Activated naive CD8-positive, alpha-beta T cell treated with anti-CD3 and anti-CD28 coated beads, Interleukin-2, amount 10 ng/mL, durations not matched to agents 7 days and 5 days (primary cell): ENCODE measurements at regions not wholly inside any gene's neighbourhood (a gene's known extent, or its start where the extent isn't known, plus 50 kb on each side); places are given as distances from the start of the nearest gene placed in this dataset.

Experiments
- ATAC-seq: fragments of 150-1000 bp; cut with Tn5 transposase; one replicate; pipeline ENCODE4 v1.10.0; 2021; ENCODE audit warnings: low read depth, moderate library complexity
- POLR2A ChIA-PET: fragments of 350-600 bp; sonication (Branson Sonifier 250); formaldehyde crosslinking; loops from one replicate; lab custom pipeline; 2021; ENCODE audit warnings: antibody characterized with exemption; lab: Charles Lee
- DNase-seq: peaks from one replicate; pipeline ENCODE4 v3.0.0; 2021
- H3K27ac Mint-ChIP-seq: one replicate; pipeline ENCODE4 v1.8.0; 2022; ENCODE audit warnings: mild to moderate bottlenecking, mixed read lengths
- H3K27me3 Mint-ChIP-seq: one replicate; pipeline ENCODE4 v1.8.0; 2022; ENCODE audit warnings: mild to moderate bottlenecking, moderate library complexity, mixed read lengths
- H3K36me3 Mint-ChIP-seq: one replicate; pipeline ENCODE4 v1.8.0; 2021; ENCODE audit warnings: mild to moderate bottlenecking, mixed read lengths
- H3K4me1 Mint-ChIP-seq: one replicate; pipeline ENCODE4 v1.8.0; 2021; ENCODE audit warnings: mixed read lengths
- H3K4me3 Mint-ChIP-seq: one replicate; pipeline ENCODE4 v1.8.0; 2022; ENCODE audit warnings: mild to moderate bottlenecking, moderate library complexity, mixed read lengths
- H3K9me3 Mint-ChIP-seq: one replicate; pipeline ENCODE4 v1.8.0; 2021; ENCODE audit warnings: mixed read lengths

- no peak overlapping the region for H3K4me3 Mint-ChIP-seq
- DNase-seq: no peak
- H3K4me1 Mint-ChIP-seq: no peaks in the 10 kb centered on the region
- no peak for ATAC-seq
- peaks cover 9% of the 10 kb centered on the region for H3K9me3 Mint-ChIP-seq
- H3K36me3 Mint-ChIP-seq: no peaks in the 10 kb centered on the region
- no peaks in the 10 kb centered on the region for H3K27me3 Mint-ChIP-seq
- no peak overlapping the region for H3K27ac Mint-ChIP-seq
- POLR2A ChIA-PET: no interaction called here
Measured at GRCh38 chr2:228261546-228261945, 80.1 kb upstream of the SPHKAP start.

- Mint-ChIP-seq H3K4me3 (no peak overlapping the region), H3K9me3 (peaks cover 3% of the 10 kb centered on the region), H3K27ac (no peak overlapping the region), H3K4me1 (no peaks in the 10 kb centered on the region), H3K36me3 (no peaks in the 10 kb centered on the region), H3K27me3 (no peaks in the 10 kb centered on the region)
- POLR2A ChIA-PET: no interaction called here
- no peak for DNase-seq
- no peak for ATAC-seq
Measured at GRCh38 chr2:228257379-228257778, 75.9 kb upstream of the SPHKAP start.

DNA sequence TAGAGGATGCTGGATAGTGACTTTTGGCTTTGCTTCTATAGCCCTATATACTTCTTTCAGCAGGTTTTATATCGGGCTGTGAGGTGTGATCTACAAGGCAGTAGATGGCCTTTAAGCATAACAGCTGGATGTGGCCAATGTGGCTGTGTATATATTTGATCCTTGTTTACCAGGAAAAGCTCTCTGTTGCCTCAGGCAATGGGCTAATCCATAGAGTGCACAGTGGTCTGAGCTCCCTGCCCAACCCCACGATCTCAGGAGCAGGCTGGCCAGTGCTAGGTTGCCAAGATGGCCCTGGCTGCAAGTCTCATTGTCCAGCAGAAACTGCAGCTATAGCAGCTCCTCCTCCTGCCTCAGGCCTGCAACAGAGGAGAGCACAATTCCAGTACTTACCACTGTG, 72.3 kb upstream of the SPHKAP start:
- H3K9me3 Mint-ChIP-seq: peaks cover 3% of the 10 kb centered on the region
- DNase-seq: no peak
- H3K4me3 Mint-ChIP-seq: no peak overlapping the region
- POLR2A ChIA-PET: no interaction called here
- no peaks in the 10 kb centered on the region for H3K36me3 Mint-ChIP-seq
- no peak for ATAC-seq
- H3K4me1 Mint-ChIP-seq: no peaks in the 10 kb centered on the region
- no peaks in the 10 kb centered on the region for H3K27me3 Mint-ChIP-seq
- no peak overlapping the region for H3K27ac Mint-ChIP-seq

DNA sequence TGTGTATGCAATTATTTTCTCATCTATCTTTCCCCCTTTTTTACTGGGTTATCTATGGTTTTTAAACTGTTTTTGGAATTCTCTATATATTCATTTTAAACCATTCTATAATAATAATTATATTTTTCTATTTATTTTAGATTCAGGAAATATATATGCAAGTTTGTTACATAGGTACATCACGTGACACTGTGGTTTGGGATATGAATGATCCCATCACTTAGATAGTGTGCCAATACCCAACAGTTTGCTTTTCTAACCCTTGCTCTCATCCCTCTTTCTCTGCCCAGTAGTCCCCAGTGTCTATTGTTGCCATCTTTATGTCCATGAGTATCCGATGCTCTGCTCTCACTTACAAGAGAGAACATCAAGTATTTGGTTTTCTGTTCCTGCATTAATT, 65.8 kb upstream of the SPHKAP start:
- Mint-ChIP-seq H3K4me1 (no peaks in the 10 kb centered on the region), H3K36me3 (no peaks in the 10 kb centered on the region), H3K9me3 (peaks cover 6% of the 10 kb centered on the region), H3K27ac (no peak overlapping the region), H3K27me3 (no peaks in the 10 kb centered on the region), H3K4me3 (no peak overlapping the region)
- DNase-seq (no peak), ATAC-seq (no peak)
- POLR2A ChIA-PET: no interaction called here

- Mint-ChIP-seq H3K4me3 (no peak overlapping the region), H3K27me3 (no peaks in the 10 kb centered on the region), H3K27ac (no peak overlapping the region), H3K9me3 (peaks cover 6% of the 10 kb centered on the region), H3K4me1 (no peaks in the 10 kb centered on the region), H3K36me3 (no peaks in the 10 kb centered on the region)
- DNase-seq: no peak
- POLR2A ChIA-PET: no interaction called here
- ATAC-seq: no peak
Measured at GRCh38 chr2:228245601-228246000, 64.1 kb upstream of the SPHKAP start.

GRCh38 chr2:228242591-228242990, 61.1 kb upstream of the SPHKAP start:
- POLR2A ChIA-PET: no interaction called here
- peaks cover 3% of the 10 kb centered on the region for H3K9me3 Mint-ChIP-seq
- H3K4me1 Mint-ChIP-seq: no peaks in the 10 kb centered on the region
- H3K4me3 Mint-ChIP-seq: no peak overlapping the region
- DNase-seq: no peak
- no peak for ATAC-seq
- H3K36me3 Mint-ChIP-seq: no peaks in the 10 kb centered on the region
- H3K27me3 Mint-ChIP-seq: no peaks in the 10 kb centered on the region
- H3K27ac Mint-ChIP-seq: no peak overlapping the region

DNA sequence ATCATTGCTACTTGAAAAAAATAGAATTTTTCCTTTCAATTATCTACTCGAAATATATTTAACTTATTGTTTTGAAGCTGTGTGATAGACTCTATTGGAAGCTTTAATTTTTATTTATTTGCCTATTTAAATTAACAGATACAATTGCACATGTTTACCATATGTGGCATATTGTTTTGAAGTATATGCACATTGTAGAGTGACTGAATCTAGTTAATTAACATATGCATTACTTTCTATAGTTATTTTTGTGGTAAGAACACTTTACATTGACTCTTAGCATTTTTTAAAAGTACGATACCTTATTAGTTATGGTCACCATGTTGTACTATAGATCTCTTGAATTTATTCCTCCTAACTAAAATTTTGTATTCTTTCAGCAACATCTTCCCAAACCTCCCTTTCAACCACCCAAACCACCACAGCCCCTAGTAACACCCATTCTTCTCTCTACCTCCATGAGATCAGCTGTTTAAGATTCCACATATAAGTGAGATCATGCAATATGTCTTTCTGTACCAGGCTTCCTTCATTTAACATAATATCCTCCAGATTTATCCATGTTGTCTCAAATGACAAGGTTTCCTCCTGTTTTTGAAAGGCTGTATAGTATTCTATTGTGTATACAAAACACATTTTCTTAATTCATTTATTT, 58.5 kb upstream of the SPHKAP start:
- H3K4me1 Mint-ChIP-seq: no peaks in the 10 kb centered on the region
- no peaks in the 10 kb centered on the region for H3K27me3 Mint-ChIP-seq
- DNase-seq (no peak), ATAC-seq (no peak)
- no peak overlapping the region for H3K4me3 Mint-ChIP-seq
- no peaks in the 10 kb centered on the region for H3K36me3 Mint-ChIP-seq
- H3K9me3 Mint-ChIP-seq: no peaks in the 10 kb centered on the region
- no peak overlapping the region for H3K27ac Mint-ChIP-seq
- POLR2A ChIA-PET: no interaction called here

DNA sequence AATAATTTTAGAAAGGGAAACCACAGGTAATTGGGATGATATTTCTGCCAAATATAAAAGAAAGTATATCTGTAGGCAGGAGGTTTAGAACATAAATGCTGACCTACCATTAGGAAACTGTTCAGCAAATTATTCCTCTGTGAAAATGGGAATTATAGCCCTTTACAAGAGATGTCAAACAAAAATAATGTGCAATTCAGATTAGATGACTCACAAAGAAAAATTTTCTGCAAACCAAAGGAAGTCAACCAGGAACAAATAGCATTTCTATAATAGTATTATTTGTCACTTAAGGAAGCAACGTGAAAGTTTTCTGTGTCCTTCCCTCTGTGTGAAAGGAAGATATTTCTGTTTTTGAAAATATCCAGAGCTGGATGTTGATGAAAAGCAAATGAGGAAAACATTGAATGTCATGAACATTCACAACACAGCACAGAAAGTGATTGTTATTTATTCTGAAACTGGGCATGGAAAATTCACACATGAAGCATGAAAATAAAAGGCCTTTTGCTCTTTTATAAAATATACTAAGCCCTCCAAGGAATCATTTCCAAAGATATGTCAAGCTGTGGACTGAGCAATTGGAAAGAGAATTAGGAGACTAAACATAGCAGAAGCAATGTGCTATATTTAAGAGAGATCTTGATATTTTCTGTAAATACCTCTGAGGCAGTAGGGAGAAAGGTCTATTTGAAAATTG, 57.9 kb upstream of the SPHKAP start:
- Mint-ChIP-seq H3K9me3 (no peaks in the 10 kb centered on the region), H3K36me3 (no peaks in the 10 kb centered on the region), H3K27ac (no peak overlapping the region), H3K4me3 (no peak overlapping the region), H3K4me1 (no peaks in the 10 kb centered on the region), H3K27me3 (no peaks in the 10 kb centered on the region)
- ATAC-seq: no peak
- DNase-seq: no peak
- POLR2A ChIA-PET: no interaction called here
